ENCODE measurements at regions not wholly inside any gene's neighbourhood (a gene's known extent, or its start where the extent isn't known, plus 50 kb on each side); places are given as distances from the start of the nearest gene placed in this dataset.

- Histone ChIP-seq H3K79me2 (ENCODE audit: control insufficient read depth, insufficient read depth, low read length) (no peaks in the 10 kb centered on the region), H3K27ac (ENCODE audit: extremely low read depth, low read depth, low read length) (no peak overlapping the region), H3K9me1 (ENCODE audit: control insufficient read depth, insufficient read depth, low read length) (no peaks in the 10 kb centered on the region), H4K20me1 (replicated peaks; ENCODE audit: control insufficient read depth, insufficient read depth, low read length) (no peaks in the 10 kb centered on the region), H3K36me3 (ENCODE audit: control insufficient read depth, insufficient read depth, low read length) (no peaks in the 10 kb centered on the region), H2AFZ (ENCODE audit: low read depth, low read length) (no peak overlapping the region), H3K4me3 (no peak overlapping the region), H3K9ac (ENCODE audit: insufficient read depth in 1 of 2, low read depth in 2 of 2, low read length in 2 of 2) (no peak overlapping the region), H3K4me2 (ENCODE audit: insufficient read depth, low read length) (no peak overlapping the region), H3K27me3 (ENCODE audit: control insufficient read depth in 2 of 2, insufficient read depth in 2 of 2, low read length in 2 of 2) (no peaks in the 10 kb centered on the region), H3K4me1 (replicated peaks in 1 of 2; ENCODE audit: control insufficient read depth in 2 of 2, insufficient read depth in 2 of 2, low read length in 2 of 2) (no peaks in the 10 kb centered on the region), H3K9me3 (replicated peaks; ENCODE audit: control insufficient read depth, insufficient read depth, low read depth, low read length) (no peaks in the 10 kb centered on the region)
- no peak for ATAC-seq
- intact Hi-C loops (cut with micrococcal nuclease) (loop anchor here (10.0 kb wide), 1 partner anchor 204 kb away; no protein-coding TSS in a partner anchor), in situ Hi-C loops (cut with MboI) (no loop called here)
- no TSS peak for BruUV-seq (replicated peaks)
- ChIA-PET CTCF (ENCODE audit: low intra/inter-chr PET ratio) (no interaction called here), POLR2A (interaction anchor here (0.8 kb wide), 1 partner anchor 19 kb away, joined by 3 read pairs; no protein-coding TSS in a partner anchor)
- peak in 1 of 4 experiments; percentile 2 for DNase-seq (ENCODE audit: extremely low read depth in 1 of 4, low spot score in 3 of 4)
- WGBS (ENCODE audit: insufficient coverage, low coverage, missing lambda C conversion rate), result 0% methylated on average over 2 of the region's 2 CpGs
- no peak for FAIRE-seq
- TF ChIP-seq RFX5 (IDR thresholded peaks at IDR 0.05; ENCODE audit: low read depth, low read length), result no peak
- no peak for TF ChIP-seq E2F3 (CRISPR knock-in tag; IDR thresholded peaks at IDR 0.05)
- no peak for TF ChIP-seq ZNF347 (CRISPR knock-in tag; IDR thresholded peaks at IDR 0.05; ENCODE audit: low read depth)
- TF ChIP-seq ZBTB33 (CRISPR knock-in tag; IDR thresholded peaks at IDR 0.05), result no peak
- TF ChIP-seq RAD21 (CRISPR knock-in tag; conservative IDR thresholded peaks at IDR 0.05 in 1 of 2, IDR thresholded peaks at IDR 0.05 in 1 of 2), result 0 out of 4 replicates have a peak, but pooled peaks of 1 of the 2 experiments have one; percentile 10
- TF ChIP-seq HDAC2 (IDR thresholded peaks at IDR 0.05), result no peak
- peak in 1 of 3 experiments; percentile 15; a peak in 1 of 6 replicates for TF ChIP-seq CTCF (IDR thresholded peaks at IDR 0.05 in 2 of 3, conservative IDR thresholded peaks at IDR 0.05 in 1 of 3; ENCODE audit: insufficient read depth in 2 of 3, low read depth in 1 of 3, low read length in 3 of 3)
- TF ChIP-seq BCOR (IDR thresholded peaks at IDR 0.05), result no peak
Observed at GRCh38 chr6:117188627-117189201, 76.6 kb upstream of the VGLL2 start.
